ENCODE measurements at regions not wholly inside any gene's neighbourhood (a gene's known extent, or its start where the extent isn't known, plus 50 kb on each side); places are given as distances from the start of the nearest gene placed in this dataset.
"Not testable (repeated sequence)": the region's sequence is repeated elsewhere in the genome, so short reads cannot be mapped to it uniquely, and the experiment has no call there.

DNA sequence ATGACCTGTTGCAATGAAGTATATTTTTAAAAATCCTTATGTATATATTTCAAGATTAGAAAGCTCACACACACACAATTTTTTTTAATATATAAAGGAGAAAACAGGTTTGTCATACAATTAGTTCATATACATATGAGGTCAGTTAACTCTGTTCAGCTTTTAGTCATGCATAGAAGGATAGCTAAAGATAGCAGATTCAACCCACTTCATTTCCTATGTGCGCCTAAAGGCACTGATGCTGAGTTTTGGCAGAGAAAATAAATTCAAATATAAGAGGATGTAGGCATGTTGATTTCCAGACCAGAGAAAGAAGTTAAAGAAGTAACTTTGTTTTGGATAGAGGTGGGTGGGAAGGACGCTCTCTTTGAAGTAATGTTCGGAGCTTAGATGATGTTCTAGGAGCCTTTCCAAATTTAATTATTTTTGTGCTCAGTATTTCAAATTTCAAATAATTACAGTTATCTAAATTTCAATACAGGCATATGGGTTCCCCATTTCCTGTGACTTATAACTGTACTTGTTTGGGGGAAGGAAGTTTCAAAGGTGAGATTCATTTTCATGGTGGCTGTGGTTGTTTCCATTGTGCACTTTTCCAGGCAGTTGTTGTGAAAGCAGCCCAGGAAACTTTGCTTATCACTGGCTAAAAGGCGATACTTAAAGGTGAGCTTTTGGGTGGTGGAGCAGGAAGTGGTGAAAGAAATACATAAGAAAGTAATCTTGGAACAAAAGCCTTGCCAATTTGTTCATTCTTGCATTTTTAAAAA, 523.4 kb upstream of the FANCL start:
- DNase-seq (ENCODE audit: low read depth) = no peak

DNA sequence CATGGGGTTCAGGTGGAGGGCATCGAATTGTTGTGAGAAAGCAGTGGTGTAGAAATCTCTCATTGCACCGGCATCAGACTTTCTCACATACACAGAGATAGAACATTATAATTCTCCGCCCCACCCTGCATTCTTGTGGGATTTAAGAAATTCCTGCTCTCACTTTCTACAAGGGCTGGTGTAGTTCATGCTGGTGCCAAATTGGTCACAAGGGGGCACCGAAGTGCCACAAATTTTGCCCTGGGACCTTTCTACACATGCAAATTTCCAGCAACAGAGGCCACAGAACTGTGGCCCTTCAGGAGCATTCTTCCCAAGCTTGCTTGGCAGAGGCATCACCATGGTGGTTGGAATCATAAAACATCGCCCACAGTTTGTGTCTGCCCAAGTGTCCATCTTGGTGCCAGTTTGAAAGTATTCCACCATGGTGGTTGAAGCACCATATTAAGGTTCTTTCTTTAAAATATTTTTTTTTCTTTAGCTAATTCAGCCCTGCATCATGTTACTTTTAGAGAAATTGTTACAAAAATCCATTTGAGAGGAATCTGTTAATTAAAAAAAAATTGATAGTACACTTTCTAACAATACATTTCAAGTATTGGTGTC, 521.2 kb upstream of the FANCL start:
- DNase-seq (ENCODE audit: low read depth) = peak; percentile 28

DNA sequence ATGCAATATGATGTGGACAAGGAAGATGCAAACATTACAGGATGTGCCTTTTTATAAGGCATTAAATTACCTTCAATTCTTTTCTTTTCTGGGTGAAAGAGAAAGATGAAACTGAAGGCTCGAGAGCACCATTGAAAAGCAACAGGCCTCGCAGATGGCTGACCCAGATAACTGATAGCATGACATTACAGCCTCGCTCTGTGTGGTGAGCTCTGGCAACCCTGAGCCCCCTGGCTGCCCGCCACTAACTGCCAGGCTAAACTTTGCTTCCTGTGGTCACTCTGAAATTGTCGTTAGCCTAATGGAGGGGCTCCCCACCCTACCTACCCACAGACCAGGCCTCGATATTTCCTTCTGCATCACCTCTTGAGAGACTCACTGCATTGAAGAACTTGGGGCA, 516.8 kb upstream of the FANCL start:
- no peak for DNase-seq (ENCODE audit: low read depth)

DNA sequence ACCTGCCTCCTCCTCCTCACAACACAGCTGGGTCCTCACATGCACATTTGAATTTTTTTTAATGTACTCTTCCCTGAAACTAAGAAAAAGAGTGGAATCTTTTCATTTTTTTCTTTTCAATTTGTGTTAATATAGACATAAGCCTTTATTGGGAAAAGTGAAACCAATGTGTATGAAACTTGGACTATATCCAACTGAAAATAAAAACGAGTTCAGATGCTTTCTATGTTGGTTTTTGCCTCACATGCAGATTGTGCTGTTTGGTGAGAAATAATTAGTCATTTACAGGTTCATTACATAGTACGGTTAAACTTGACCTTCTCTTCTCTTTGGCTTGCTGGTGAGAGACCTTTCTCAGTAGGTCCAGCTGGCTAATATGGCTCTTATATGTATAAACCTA, 515.2 kb upstream of the FANCL start:
- no peak for DNase-seq (ENCODE audit: low read depth)

DNA sequence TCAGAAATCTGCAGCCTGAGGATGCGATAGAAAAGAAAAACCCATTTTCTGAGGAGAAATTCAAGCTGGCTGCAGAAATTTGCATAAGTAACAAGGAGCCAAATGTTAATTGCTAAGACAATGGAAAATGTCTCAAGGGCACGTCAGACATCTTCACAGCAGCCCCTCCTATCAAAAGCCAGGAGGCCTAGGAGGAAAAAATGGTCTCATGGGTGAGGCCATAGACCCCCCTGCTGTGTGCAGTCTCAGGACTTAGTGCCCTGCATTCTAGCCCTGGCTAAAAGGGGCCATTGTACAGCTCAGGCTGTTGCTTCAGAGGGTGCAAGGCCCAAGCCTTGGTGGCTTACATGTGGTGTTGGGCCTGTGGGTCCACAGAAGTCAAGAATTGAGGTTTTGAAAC, 511.4 kb upstream of the FANCL start:
- not testable (repeated sequence) for DNase-seq (ENCODE audit: low read depth)

DNA sequence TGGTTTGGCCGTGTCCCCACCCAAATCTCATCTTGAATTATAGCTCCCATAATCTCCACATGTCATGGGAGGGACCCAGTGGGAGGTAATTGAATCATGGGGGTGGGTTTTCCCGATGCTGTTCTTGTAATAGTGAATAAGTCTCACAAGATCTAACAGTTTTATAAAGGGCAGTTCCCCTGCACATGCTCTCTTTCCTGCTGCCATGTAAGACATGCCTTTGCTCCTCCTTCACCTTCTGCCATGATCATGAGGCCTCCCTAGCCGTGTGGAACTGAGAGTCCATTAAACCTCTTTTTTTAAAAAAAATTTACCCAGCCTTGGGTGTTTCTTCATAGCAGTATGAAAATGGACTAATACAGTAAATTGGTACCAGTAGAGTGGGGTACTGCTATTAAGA, 510.6 kb upstream of the FANCL start:
- DNase-seq (ENCODE audit: low read depth) = not testable (repeated sequence)

DNA sequence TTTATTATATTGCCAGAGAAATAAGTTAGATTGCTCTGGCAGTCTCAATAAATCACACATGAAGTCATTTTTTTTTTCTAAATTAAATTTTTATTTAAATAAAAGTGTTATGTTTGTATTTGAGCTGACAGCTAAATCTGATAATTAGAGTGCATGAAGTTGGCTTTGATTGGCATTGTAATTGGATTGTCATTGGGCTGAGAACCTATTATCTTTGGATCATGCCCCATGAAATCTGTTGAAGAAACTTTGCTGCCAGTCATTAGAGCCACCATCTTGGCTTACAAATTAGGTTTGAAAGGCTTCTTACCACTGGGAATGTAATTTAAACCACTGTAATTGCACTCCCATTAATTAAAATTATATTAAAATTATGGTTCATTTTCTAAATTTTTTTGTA, 507.9 kb upstream of the FANCL start:
- DNase-seq (ENCODE audit: low read depth) = no peak

DNA sequence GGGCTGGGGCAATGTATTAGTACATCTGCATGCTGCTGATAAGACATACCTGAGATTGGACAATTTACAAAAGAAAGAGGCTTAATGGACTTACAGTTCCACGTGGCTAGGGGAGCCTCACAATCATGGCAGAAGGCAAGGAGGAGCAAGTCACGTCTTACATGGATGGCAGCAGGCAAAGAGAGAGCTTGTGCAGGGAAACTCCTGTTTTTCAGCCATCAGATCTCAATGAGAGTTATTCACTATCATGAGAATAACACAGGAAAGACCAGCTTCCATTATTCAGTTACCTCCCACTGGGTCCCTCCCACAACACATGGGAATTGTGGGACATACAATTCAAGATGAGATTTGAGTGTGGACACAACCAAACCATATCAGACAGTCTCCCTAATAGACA, 504.2 kb upstream of the FANCL start:
- DNase-seq (ENCODE audit: low read depth) = not testable (repeated sequence)

DNA sequence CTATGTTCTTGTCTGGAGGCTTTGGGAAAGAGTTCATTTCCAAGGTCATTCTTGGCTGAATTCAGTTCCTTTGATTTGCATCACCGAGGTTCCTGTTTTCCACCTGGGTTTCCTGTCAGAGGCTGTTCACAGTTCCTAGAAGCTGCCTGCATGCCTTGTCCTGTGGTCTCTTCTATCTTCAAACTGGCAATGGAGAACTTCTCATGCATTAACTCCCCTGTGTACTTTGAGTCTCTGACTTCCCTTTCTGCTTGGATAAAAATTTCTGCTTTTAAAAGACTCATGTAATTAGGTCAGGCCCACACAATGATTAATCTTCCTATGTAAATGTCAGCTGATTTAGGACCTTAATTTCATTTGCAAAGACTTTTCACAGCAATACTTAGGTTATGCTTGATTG, 499.3 kb upstream of the FANCL start:
- no peak for DNase-seq (ENCODE audit: low read depth)

DNA sequence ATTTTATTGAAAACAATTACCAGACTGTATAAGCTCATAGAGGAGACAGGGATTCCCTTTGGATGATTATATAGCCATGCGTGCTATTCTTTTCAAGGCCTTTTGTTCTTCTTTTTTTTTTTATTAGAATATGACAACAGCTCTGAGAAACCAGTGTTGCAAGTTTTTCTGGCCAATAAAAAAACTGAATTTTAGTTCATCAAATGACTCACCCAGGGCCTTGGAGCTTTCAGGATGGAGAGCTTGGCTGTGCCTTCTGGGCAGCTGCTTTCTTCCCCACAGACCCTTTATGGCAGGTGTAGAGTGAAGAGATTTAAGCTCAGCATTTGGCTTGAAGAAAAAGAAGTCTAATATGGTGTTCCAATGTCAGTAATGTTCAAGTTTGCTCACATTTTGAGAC, 497.9 kb upstream of the FANCL start:
- DNase-seq (ENCODE audit: low read depth) = no peak

DNA sequence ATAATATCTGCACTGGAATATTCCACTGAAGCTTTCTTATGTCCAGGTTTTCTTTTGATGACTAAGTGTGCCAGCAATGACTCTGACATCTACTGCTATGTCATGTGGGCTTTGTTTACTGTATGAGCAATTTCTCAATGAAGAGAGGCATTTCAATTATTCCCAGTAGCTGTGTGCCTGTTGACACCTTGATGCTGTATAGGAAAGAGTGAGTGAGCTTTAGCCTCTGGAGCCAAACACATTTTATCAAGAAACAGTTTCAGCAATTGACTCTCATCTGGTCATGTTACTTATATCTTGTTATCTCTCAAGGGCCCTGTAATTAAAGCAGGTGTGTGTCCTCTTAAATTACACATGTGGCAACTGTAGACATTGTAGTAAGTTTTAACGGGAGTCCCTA, 493.2 kb upstream of the FANCL start:
- DNase-seq (ENCODE audit: low read depth) = no peak

DNA sequence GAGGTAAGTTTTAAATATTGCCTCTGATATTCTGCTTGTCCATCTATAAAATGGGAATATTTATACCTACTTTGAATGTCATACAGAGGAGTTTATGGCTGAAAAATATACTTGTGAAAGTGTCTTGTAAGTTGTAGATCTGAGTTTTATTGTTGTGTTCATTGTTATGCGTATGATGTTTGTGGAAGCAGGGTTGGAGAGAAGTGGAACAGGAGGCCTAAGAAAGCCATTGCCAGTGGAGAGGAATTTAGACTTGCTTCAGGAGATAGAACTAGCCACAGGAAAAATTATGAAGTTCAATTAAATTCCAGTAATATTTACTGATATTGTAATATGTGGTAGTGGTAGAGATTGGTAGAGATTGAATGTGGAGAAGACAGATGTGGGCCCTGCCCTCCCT, 491.9 kb upstream of the FANCL start:
- no peak for DNase-seq (ENCODE audit: low read depth)

DNA sequence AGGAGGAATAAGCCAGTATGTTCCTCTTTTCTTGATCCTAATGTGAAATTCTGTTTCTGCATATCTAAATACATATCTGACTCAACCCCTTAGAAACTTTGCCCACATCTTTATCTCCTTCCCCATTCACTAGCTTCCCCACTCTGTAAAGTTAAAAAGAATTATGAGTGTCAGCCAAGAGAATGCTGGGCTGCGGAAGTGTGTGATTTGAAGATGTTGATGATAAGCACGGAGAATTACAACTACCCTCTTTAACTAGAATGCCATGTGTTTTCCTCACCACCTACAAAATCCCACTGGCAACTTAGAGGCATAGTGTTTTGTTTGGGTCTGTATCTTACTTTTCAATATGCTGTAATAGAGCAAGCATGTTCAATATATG, 490.4 kb upstream of the FANCL start:
- no peak for DNase-seq (ENCODE audit: low read depth)

DNA sequence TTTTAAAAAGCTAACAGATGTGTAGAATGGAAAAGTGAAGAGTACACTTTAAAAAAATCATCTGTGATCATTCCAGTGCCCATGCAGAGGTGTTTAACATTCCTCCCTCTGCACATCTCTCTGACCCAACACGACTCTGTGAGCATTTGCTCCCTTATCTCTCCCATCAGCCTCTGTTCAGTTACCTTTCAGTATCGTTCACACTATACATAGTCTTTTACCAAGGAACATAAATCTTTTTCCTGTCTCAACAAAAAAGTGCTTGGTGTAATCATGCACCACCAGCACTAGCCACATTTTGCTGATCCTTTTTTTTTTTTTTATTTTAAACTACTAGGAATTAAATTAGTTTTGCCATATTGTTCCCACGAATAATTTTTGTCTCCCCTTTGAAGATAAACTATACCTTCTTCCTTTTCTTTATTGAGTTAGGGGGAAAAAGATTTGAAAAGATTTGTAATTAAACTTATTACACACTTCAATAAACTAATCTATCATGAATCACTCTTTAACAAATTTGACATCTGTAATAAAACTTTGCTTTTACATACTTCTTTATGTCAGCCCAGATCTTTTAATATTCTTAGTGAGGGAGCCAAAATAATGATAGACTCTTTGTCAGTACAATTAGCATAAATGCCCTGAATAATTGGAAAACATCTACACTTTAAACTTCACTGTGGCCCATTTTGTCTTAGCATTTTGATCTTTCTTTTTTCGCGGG, 489.8 kb upstream of the FANCL start:
- DNase-seq (ENCODE audit: low read depth) = no peak

DNA sequence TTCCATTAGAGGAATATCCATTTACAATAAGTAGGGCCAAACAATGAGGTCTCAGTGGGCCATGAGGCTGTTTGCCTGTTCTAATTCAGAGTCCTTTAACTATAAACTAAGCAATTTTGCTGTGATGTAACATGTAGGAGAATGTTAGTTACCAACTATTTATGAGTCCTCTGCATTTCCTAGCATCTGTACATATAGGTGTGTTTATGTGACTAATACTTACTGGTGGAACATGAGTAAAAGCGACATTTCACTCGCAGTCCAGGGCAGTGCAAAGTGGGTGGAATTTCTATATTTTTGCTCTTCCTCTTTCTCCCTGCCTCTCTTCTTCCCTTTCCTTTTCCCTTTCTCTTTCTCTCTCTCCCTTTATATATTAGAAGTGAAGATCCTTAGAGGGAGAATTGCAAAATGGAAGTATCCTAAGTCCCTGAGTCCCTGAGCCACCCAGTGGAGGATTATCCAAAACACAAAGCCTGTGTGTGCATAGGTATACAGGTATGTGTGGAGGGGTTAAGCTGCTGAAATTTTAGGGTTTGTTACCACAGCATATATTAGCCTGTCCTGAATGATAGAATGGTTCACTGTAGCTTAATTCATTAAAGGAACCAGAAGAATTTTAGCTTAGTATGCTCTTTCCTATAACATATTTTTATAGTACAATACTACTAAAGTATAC, 487.0 kb upstream of the FANCL start:
- no peak for DNase-seq (ENCODE audit: low read depth)

DNA sequence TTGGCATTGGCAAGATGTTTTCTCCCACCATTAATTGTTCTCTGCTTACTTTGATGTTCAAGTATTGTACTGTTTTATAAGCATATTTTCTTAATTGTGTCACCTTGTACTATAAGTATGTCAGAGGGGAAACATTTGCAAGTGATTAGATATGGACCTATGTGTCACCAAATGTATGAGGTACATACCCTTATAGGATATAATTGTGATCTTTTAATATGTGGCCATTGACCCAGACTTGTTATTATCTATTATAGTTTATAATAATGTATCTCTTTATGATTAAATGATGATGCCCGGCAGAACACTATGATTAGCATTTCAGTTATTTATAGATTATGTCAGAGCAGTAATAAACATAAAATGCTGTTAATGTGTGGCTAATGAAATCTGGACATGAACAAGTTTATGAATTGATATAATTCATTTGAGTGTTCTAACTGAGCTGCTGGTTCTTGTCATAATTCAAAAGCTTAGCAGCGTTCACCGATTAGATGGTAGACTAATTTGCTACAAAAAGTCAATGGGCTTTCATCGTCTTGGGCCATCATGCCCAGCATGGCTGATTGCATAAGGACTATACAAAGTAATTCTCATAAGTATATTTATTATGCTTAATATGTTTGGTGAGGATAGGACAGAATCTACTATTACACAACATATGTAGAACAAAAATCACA, 480.9 kb upstream of the FANCL start:
- no peak for DNase-seq (ENCODE audit: low read depth)

DNA sequence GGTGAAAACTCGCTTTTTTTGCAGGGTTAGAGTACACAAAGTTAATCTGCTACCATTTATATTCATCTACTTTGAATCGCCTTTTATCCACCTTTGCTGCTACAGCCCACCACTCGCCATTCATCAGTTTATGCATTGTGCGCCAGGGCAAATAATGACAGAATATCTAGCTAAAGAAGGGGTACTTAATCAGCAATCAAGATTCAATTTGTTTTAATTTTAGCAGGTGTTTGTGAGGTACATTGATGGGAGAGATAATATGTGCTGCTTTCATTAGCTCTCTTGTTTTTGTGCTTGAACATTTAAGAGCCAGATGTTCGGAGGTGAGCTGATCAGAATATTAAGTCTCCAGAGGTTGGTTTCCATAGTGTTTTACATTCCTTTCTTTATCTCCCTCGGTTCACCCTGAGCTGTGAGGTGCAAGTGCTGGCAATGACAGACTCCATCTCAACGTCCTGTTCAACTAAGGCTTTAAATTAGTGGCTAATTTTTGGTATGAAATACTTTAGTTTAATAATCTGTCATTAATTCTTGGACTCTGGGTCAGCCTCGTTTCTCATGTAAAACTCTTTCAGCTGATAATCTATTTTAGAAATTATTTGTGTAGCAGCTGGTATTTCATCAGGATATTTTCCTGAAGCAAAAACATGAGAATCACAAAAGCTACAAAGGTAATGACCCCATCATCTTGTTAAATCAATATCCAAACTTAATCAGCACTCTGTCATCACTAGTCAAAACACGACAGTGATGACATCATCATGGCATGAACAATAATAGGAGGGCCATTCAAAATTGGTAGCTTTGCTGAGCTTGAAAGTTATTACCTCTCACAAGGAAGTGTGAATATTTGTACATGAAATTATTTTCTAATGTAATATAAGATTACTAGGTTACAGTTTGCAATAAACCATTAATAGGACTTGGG, 479.9 kb upstream of the FANCL start:
- DNase-seq (ENCODE audit: low read depth) = no peak

DNA sequence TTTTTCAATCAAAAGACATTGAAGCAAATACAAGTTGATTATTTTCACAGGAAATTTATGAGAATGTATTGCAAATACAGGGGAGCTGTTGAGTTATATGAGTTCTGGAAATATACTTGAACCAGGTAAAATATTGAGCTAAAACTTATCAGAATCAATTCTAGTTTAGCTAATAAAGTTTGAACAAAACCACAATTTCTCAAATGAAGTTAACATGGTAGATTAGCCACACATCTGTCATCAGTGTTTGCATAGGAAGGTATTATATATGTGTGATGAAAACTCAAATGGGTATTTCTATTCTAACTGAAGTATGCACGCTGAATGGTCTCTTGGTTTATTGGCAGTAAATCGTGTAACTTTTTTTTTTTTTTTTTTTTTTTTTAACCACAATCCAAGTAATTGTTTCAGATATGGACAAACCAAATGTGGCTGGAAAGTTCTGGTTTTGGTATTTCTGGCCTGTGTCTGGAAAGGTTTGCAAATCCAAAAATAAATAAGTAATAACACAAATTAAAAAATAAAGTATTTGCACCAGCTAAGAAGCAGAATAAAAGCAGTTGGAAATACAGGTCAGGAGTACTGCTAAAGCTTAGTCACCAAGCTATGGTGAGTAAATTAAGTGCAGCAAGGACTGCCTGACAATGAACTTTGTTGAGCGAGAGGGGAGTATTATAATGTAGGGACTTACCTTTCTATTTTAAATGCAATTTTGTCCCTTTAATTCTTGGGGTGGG, 479.1 kb upstream of the FANCL start:
- DNase-seq (ENCODE audit: low read depth) = no peak

DNA sequence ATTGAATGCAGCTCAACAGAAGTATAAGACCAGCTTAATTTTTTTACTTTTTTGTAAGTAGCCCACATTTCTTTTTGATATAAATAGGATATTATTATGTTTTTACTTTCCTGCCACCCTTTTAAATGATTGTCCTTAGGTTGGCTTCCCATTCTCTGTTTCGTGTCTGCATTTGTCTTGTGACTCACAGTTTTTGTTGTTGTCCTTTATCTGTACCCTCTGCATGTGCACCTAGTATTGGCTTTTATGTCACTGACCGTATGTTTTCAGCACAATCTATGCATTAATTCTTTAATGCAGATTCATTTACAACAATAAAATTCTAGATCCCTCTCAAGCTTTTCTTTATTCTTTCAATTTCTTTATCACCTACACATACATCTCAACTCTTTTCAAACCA, 474.2 kb upstream of the FANCL start:
- DNase-seq (ENCODE audit: low read depth) = no peak

DNA sequence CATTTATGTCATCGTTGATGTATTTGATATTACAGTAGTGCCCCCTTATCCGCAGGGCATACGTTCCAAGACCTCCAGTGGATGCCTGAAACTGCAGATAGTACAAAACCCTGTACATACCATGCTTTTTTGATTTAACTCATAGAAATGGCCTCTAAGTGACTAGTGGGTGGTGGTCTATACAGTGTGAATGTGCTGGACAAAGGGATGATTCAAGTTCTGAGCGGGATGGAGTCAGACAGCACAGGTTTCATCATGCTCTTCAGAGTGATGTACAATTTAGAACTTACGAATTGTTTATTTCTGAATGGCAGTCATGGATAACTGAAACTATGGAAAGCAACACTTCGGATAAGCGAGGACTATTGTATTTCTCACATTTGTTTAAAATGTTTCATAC, 473.1 kb upstream of the FANCL start:
- no peak for DNase-seq (ENCODE audit: low read depth)

Measured in GM04504 (cell line).